Testis (tissue), 2 donors: ENCODE measurements at regions not wholly inside any gene's neighbourhood (a gene's known extent, or its start where the extent isn't known, plus 50 kb on each side); places are given as distances from the start of the nearest gene placed in this dataset.

Source experiments
- DNase-seq: peaks from one replicate; pipeline ENCODE4 v3.0.0-alpha.2; 2019
- H3K27ac ChIP-seq, 2 donors: fragments of 200-600 bp; sonication (generic); one replicate each; pipeline ENCODE4 v1.5.1; 2019
- H3K27me3 ChIP-seq: fragments of 200-600 bp; sonication (generic); one replicate; pipeline ENCODE4 v1.5.1; 2019
- H3K36me3 ChIP-seq: fragments of 200-600 bp; sonication (generic); one replicate; pipeline ENCODE4 v1.5.1; 2017; ENCODE audit warnings: low read depth; ENCODE audit errors: missing control alignments
- H3K4me1 ChIP-seq: fragments of 200-600 bp; sonication (generic); one replicate; pipeline ENCODE4 v1.5.1; 2019
- H3K4me3 ChIP-seq, 2 donors: fragments of 200-600 bp; sonication (generic); one replicate each; pipeline ENCODE4 v1.5.1; 2017 to 2019
- H3K9me3 ChIP-seq: fragments of 200-600 bp; sonication (generic); one replicate; pipeline ENCODE4 v1.5.1; 2017
- POLR2A ChIP-seq: fragments of 450-650 bp; IDR thresholded peaks from one replicate; pipeline ENCODE4 v1.6.1; 2017; ENCODE audit warnings: antibody characterized with exemption, mild to moderate bottlenecking, moderate library complexity
- WGBS, 2 donors: methylation state at CpG; one replicate each; pipeline ENCODE4 v1.1.5; 2018; 5-methylcytosine and 5-hydroxymethylcytosine counted together
- intact Hi-C: fragments of 100-400 bp; cut with DNase I; formaldehyde crosslinking; loops from one replicate; pipeline ENCODE4 v1.15.1; 2023; ENCODE audit warnings: low total_unique reads
- TF ChIP-seq, protein P1 (sequence below), 3 experiments: fragments of 450-650 bp in 2 of 3; fragments of 200-600 bp in 1 of 3; sonication (generic) in 1 of 3; IDR thresholded peaks; one replicate each; pipeline ENCODE4 v1.5.1; 2016 to 2019; ENCODE audit warnings: antibody characterized with exemption in 3 of 3, mild to moderate bottlenecking in 2 of 3, moderate library complexity in 1 of 3

DNA sequence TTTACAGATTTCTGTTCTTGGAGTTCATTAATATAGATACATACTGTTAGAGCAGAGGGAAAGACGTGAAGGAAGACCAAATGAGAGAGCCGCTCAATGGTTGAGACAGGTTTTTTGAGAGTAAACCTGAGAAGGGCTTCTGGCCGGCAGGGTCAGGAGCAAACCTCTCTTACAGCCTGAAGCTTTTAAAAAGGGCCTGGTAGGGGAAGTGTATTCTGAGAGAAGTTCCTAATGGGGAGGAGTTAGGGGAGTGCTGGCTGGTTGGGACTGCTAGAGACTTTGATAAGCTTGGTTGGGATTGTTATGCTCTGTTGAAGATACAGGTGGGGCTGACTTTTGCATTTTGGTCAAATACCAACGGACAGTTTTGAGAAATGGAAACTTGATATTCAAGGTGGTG lies 186.8 kb upstream of the PABPC4L start:
- H3K9me3 ChIP-seq, result no peaks in the 10 kb centered on the region
- H3K27me3 ChIP-seq, result no peaks in the 10 kb centered on the region
- intact Hi-C loops, result no loop called here
- no peaks in the 10 kb centered on the region for H3K4me1 ChIP-seq
- no peak overlapping the region for H3K4me3 ChIP-seq
- no peak overlapping the region for H3K27ac ChIP-seq
- DNase-seq, result no peak
- TF ChIP-seq POLR2A, result no peak
- TF ChIP-seq, protein P1, sequence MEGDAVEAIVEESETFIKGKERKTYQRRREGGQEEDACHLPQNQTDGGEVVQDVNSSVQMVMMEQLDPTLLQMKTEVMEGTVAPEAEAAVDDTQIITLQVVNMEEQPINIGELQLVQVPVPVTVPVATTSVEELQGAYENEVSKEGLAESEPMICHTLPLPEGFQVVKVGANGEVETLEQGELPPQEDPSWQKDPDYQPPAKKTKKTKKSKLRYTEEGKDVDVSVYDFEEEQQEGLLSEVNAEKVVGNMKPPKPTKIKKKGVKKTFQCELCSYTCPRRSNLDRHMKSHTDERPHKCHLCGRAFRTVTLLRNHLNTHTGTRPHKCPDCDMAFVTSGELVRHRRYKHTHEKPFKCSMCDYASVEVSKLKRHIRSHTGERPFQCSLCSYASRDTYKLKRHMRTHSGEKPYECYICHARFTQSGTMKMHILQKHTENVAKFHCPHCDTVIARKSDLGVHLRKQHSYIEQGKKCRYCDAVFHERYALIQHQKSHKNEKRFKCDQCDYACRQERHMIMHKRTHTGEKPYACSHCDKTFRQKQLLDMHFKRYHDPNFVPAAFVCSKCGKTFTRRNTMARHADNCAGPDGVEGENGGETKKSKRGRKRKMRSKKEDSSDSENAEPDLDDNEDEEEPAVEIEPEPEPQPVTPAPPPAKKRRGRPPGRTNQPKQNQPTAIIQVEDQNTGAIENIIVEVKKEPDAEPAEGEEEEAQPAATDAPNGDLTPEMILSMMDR (IDR thresholded peaks at IDR 0.05), result no peak
- no peaks in the 10 kb centered on the region for H3K36me3 ChIP-seq
- WGBS, 2 donors, result 73 to 85% methylated on average over 4 of the region's 4 CpGs

- no peaks in the 10 kb centered on the region for H3K9me3 ChIP-seq
- H3K27me3 ChIP-seq, result no peaks in the 10 kb centered on the region
- no peak for TF ChIP-seq POLR2A
- TF ChIP-seq, protein P1 (IDR thresholded peaks at IDR 0.05), result no peak
- DNase-seq, result no peak
- no peak overlapping the region for H3K27ac ChIP-seq
- H3K4me1 ChIP-seq, result no peaks in the 10 kb centered on the region
- no peak overlapping the region for H3K4me3 ChIP-seq
- intact Hi-C loops, result no loop called here
- no peaks in the 10 kb centered on the region for H3K36me3 ChIP-seq
Observed at GRCh38 chr4:134382478-134383227, 181.1 kb upstream of the PABPC4L start.

DNA sequence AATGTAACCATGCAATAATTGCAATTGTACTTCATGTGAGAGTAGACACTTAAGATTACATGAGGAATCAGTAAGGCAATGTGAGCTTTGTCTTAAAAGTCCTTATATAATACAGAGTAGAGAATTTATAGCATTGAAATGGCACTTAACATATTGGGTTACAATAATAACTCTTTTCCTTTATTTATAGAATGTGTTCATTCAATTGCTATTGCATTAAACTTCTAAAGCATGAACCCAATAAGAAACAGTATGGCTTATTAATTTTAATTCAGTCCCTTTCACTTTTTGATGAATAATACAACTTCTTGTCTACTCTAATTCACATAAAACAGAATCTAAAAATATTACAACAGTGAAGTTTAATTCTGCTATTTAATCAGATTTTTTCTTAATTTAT lies 174.2 kb upstream of the PABPC4L start:
- Histone ChIP-seq H3K4me1 (no peaks in the 10 kb centered on the region), H3K27me3 (no peaks in the 10 kb centered on the region), H3K4me3 (no peak overlapping the region), H3K27ac (no peak overlapping the region), H3K9me3 (no peaks in the 10 kb centered on the region), H3K36me3 (no peaks in the 10 kb centered on the region)
- intact Hi-C loops, result no loop called here
- no peak for DNase-seq
- TF ChIP-seq POLR2A, result no peak
- TF ChIP-seq, protein P1 (IDR thresholded peaks at IDR 0.05), result no peak

GRCh38 chr4:134365852-134366251 lies 164.3 kb upstream of the PABPC4L start:
- Histone ChIP-seq H3K36me3 (no peaks in the 10 kb centered on the region), H3K4me3 (no peak overlapping the region), H3K9me3 (no peaks in the 10 kb centered on the region), H3K27me3 (no peaks in the 10 kb centered on the region), H3K4me1 (no peaks in the 10 kb centered on the region), H3K27ac (no peak overlapping the region)
- DNase-seq, result no peak
- 64 to 71% methylated on average over 1 of the region's 1 CpG for WGBS, 2 donors
- TF ChIP-seq POLR2A, result no peak
- TF ChIP-seq, protein P1 (IDR thresholded peaks at IDR 0.05), result no peak
- intact Hi-C loops, result no loop called here

DNA sequence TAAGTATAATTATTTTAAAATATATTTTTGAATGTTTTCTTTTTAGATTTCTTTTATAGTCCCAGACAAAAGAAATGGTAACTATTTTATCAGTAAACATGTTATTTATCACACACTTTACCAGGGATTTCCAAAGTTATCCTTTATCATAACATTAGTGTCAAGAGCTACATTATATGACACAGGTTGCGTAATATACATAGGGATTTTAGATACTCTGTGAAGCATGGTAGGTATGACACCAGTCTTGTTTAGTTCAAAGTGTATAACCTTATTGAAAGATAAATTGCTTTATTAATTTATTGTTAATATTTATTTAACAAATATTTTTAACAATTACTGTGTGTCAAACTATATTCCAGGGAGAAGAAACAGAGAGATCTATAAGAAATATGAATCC lies 163.3 kb upstream of the PABPC4L start:
- 95 to 98% methylated on average over 1 of the region's 1 CpG for WGBS, 2 donors
- DNase-seq, result no peak
- Histone ChIP-seq H3K9me3 (no peaks in the 10 kb centered on the region), H3K36me3 (no peaks in the 10 kb centered on the region), H3K27me3 (no peaks in the 10 kb centered on the region), H3K4me3 (no peak overlapping the region), H3K27ac (no peak overlapping the region), H3K4me1 (no peaks in the 10 kb centered on the region)
- intact Hi-C loops, result no loop called here
- TF ChIP-seq, protein P1 (IDR thresholded peaks at IDR 0.05), result no peak
- TF ChIP-seq POLR2A, result no peak
